ENCODE measurements at regions not wholly inside any gene's neighbourhood (a gene's known extent, or its start where the extent isn't known, plus 50 kb on each side); places are given as distances from the start of the nearest gene placed in this dataset.

DNA sequence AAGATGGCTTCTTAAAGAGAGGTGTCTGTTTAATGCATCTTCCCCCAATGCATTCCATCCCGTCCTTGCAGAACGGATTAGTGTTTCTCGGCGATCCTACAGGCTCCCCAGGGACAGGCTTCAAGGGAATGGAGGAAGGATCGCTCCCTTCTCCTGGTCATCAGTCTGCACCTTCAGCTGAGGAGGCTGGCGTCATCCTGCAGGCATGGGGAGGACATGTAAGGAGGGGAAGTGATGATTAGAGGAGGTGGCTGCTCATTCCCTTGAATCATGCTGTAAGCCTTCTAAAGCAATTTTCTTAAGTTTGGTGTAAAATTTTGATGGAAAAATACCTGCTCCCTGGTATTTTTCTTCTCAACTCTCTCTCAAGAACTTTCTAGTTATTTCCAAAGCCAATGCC lies 603.6 kb downstream of the NPHP4 start:
- no peak for DNase-seq (ENCODE audit: low read depth, low spot score)

DNA sequence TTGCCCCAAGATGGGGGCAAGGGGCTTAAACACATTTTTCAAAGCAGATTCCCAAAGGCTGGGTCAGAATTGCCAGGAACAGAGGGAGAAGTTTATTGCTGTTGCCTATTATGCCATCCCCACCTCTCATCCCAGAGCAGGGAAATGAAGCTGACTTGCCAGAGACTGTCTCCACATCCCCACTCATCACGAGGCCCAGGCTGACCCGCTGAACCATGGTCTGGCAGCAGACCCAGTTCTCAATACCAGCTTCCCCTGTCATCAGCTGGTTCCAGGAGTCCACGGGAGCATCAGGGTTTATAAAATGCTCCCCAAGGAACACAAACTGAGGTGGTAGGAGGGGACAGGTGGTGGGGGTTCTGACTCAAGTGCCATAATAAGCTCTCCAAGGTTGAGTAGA lies 605.9 kb downstream of the NPHP4 start:
- DNase-seq (ENCODE audit: low read depth, low spot score): no peak

DNA sequence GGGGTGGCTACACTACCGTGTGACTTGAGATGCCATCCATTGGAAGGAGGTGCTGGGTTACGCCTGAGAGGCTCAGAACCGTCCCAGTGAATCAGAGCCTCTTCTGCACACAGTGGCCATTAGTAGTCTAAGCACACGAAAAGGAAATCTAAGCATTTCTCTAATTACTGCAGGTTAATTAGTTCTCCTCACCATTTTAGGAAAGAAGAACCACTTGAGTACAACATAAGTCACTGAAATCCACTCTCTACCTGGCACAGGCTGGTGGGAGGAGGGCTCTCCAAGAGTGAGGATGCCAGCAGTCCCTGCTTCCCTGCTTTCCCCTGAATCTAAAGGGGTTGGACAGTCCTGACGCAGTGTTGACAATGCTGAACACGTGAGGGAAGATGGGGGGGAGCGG lies 606.3 kb downstream of the NPHP4 start:
- DNase-seq (ENCODE audit: low read depth, low spot score): no peak

DNA sequence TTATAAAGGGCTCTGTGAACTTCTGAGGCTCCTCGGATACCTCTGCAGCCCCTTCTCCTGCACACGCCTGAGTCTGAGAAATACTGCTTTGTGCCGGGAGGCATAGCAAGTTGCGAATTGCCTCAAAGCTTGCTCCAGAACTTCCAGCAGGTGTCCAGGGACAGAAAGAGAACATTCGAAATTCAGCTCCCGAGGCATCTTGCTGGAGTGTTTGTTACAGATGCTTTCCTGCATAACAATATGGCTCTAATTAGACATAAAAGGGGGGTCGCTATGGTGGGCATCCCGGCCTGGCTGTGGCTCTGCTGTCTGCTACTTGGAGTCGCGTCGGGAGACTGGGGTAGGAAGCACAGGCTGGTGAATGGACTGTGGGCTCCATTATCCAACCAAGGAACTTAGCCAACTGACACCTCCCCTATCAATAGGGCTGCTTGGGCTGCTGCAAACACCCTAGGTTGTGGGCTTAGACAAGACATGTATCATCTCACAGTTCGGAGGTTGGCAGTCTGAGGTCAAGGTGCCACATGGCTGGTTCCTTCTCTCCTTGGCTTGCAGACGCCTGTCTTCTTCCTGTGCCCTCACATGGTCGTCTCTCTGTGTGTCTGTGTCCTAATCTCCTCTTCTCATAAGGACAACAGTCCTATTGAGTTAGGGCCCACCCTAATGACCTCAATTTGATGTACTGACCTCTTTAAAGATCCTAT lies 607.0 kb downstream of the NPHP4 start:
- no peak for DNase-seq (ENCODE audit: low read depth, low spot score)

DNA sequence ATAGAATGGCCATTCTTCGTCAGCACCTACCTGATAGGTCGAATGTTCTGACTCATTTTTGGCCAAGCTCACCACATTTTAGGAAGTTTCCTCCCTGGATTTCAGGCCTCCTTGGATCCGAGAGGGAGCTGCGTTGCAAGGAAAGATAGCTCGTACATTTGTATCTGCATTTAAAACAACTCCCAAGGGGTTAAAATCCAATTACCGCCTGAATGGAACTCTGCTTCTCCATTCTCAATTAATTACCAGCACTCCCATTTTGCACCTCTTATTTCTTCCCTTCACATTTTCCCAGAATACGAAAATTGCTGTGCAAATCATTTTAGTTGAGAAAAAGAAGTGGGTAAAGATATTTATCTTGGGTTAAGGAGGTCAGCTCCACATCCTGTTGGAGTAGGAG lies 610.7 kb downstream of the NPHP4 start:
- DNase-seq (ENCODE audit: low read depth, low spot score): no peak

DNA sequence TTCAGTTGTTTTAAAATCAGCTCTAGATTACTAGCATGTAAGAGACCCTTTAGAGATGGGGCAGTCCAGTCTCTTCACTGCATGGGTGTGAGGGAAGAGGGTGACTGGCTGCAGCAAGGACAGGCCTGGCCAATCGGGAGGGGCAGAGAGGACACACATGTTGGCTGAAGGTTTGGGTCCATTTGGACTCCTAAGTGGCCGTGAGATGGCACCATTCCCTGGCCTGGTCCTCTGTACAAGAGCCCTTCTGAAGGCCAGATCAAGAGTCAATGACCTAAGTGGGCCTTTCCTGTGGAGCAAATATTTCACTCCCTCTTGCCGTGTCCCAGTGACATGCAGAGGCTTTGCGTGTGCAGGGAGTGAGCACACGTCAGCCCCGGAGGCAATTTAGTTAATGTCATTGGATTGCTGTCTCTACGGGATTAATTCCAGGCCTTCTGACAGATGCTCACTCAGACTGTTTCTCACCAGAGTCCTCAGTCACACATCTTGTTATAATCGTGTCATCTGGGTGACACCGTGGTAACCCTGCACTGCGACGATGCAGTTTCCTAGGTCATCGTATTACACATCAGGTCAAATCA lies 613.0 kb downstream of the NPHP4 start:
- no peak for DNase-seq (ENCODE audit: low read depth, low spot score)

DNA sequence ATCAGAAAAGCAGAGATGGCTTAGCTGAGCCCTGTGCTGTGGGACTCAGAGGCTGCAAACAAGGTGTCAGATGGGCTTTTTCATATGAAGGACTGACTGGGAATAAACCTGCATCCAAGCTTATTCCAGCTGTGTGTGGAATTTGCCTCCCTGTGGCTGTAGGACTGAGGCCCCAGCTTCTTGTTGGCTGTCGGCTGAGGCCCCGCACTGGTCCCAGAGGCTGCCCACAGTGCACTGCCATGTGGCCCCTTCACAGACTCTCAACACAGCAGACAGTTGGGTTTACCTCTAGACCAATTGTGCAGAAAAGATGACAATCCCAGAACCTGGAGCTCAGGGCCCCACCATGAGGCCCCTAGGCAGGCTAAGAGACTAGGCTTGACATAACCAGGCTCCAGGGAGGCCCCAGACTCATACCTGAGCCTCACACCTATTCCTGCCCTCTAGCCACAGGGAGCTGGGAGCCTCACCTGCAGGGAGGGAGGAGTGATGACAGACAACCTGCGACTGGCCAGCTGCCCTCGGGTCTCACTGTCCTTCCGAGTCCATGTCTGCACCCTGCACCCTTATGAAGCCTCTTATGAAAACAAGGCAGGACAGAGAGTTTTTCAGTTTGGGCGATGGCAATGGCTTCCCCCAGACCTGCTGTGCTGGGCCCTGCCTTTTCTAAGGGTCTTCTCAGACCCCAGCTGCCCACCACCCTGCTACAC lies 615.5 kb downstream of the NPHP4 start:
- DNase-seq (ENCODE audit: low read depth, low spot score): no peak

DNA sequence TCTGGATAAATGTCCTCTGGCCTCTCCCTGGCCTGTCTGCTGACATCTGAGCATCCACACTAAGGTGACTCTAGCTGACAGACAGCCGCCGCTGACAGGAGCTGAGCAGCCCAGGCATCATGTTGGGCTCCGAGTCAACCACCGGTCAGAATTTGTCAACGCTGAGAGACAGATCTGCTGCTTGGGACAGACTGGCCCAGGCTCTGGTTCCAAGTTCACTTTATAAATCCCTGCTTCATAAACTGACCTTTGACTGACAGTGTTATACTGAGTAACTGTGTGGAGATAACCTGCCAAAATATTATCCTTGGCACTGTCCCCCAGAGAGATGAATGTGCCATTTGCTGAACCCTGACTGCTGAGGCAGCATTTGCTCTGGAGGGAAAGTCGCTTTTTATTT lies 616.7 kb downstream of the NPHP4 start:
- no peak for DNase-seq (ENCODE audit: low read depth, low spot score)

DNA sequence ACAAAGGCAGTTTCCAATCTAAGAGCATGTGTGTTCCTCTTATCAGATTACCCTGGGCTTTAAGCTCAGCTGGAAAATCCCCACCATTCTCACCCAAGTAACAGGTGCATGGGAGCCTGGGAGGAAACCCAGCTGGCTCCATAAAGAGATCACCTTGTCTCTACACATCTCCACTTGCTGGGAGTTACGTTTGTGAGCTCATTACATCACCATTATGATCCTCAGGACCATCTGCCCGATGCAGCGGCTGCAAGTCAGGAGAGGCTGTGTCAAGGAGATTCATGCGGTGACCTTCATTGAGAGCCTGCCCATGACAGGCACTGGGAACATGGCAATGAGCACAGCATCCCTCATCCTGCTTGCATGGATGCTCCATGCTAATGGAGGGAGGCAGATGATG lies 618.0 kb downstream of the NPHP4 start:
- DNase-seq (ENCODE audit: low read depth, low spot score): no peak

DNA sequence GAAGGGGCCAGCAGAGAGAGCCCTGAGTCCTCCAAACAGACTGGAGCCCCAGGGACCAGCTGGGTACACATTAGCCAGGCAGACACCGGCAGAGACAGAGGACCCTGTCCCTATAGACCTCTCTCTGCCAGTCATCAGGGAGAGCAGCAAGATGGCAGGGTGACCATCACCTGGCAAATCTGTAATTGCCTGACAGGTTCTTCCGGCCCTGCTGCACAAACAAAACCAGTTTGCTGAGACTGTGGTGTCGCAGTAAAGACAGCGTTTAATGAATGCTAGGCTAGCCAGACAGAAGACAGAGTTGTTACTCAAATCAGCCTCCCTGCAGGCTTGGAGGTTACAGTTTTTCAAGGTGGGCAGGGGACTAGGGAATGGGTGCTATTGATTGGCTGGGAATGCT lies 618.9 kb downstream of the NPHP4 start:
- DNase-seq (ENCODE audit: low read depth, low spot score): no peak

DNA sequence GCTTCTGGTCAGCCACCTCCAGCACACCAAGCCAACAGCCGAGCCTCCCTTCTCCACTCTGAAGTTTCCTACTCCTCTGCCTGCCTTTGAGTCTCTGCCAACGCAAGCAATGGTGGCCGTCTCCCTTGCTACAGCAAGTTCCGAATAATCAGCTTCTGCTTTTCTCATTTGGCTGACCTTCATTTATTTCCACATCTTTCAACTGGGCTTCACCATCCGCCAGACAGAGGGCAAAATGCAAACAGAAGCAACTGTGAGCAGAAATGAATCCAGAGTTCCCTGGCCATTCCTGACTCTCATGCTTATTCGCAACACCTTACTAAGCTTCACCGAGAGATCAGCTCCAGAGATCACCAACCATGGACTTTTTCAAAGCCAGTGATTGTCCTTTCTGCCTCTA lies 621.0 kb downstream of the NPHP4 start:
- DNase-seq (ENCODE audit: low read depth, low spot score): no peak

DNA sequence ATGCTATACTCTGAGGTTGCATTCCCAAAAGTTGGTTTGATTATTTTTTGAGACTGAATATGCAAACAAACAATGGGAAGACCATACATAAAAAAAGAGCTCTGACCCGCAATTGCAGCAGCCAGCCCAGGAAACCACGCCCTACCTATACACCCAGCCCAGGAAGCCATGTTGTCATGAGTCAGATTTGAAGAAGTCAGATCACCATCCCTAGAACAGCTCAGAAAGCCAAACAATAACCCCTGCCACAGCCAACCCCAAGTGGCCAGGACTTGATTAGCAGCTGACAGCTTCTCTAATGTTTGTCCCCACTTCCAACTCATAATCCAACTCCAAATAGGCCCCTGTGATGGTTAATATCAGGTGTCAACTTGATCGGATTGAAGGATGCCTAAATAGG lies 621.9 kb downstream of the NPHP4 start:
- no peak for DNase-seq (ENCODE audit: low read depth, low spot score)

DNA sequence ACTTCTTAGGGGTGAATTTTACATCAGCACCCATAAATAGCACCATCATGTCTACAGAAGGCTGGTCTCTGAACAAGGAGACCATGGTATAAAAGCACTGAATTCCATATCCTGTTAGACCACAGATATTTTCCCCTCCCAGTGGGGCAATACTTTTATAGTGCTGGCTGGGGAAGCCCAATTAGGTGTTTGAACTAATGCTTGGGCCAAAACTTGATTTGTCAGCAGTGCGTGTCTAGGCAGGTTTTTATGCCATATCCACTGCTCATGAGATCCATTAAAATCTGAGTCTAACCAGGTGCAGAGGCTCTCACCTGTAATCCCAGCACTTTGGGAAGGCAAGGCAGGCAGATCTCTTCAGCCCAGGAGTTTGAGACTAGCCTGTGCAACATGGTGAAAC lies 623.0 kb downstream of the NPHP4 start:
- DNase-seq (ENCODE audit: low read depth, low spot score): no peak

DNA sequence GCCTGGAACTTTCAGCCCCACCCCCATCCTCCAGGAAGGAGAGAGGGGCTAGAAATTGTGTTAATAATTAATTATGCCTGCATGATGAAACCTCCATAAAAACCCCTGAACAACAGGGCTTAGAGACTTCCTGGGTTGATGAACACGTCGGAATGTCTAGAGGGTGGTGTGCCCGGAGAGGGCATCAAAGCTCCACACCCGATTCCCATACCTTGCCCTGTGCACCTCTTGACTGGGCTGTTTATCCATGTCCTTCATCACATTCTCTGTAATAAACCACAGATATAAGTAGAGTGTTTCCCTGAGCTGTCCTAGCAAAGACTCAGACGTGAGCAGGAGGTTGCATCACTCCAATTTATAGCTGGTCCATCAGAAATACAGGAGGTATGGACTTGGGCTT lies 624.0 kb downstream of the NPHP4 start:
- DNase-seq (ENCODE audit: low read depth, low spot score): no peak

DNA sequence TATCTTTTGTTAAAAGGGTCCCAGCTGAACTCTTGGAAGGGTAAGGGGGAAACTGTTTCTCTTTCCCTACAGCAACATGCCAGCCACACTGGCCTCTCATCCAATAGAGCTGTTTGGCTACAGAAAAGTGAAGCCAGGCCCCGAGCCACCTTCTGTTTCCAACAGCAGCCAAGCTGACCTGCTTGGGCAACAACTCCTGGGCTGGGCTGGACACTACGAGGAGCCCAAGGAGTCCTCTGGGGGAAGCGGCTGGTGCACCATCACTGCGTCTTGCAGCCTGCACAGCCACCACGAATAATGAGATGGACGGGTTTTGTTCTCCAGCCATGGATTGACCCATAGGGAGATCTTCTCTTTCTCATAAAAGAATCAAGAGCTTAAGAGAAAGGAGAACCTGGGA lies 624.9 kb downstream of the NPHP4 start:
- DNase-seq (ENCODE audit: low read depth, low spot score): no peak

DNA sequence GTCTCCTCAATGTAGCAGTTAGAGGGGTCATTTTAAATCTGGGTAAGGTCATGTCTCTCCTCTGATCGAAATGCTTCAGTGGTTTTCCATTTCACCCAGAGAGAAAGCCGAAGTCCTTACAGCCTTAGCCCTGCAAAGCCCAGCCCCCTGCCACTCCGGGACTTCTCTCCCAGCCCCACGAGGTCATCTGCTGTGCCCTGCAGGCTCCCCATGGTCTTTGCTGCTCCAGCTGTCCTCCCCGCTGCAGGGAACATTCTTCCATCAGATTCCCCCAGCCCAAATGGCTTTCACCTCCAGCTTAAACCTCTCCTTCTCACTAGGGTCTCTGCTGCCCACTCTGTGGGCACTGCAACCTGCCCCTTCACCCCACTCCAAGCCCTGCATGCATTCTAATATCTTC lies 626.5 kb downstream of the NPHP4 start:
- no peak for DNase-seq (ENCODE audit: low read depth, low spot score)

DNA sequence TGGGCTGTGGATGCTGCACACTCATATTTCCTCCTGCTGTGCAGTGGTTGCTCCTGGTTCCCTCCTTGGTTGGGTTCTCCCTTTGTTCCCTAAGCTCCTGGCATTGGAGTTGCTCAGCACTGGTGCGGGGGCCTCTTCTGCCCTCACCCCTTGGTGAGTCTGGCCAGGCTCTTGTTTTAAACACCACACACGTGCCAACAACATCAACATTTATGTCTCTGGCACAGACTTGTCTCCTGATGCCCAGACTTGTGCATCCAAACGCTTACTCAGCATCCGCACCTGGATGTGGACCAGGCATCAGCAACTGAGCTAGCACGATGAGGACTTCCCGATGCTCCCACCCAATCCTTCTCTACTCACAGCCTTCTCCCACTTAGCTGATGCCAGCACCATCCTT lies 627.6 kb downstream of the NPHP4 start:
- no peak for DNase-seq (ENCODE audit: low read depth, low spot score)

DNA sequence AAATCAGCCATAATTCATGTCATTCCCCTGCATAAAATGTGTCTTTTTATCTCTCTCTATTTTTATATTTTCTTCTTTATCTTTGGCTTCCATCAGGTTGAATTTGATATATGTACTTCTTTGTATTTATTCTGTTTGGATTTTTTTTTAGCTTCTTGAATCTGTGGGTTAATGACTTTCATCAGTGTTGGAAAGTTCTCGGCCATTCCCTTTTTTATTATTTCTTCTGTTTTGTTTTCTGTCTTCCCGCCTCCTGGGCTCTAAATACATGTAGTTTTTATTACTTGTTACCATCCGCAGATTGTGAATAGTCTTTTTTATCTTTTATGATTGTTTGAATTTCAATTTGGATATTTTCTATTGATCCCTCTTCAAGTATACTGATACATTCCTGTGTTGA lies 637.5 kb downstream of the NPHP4 start:
- no peak for DNase-seq (ENCODE audit: low read depth, low spot score)

DNA sequence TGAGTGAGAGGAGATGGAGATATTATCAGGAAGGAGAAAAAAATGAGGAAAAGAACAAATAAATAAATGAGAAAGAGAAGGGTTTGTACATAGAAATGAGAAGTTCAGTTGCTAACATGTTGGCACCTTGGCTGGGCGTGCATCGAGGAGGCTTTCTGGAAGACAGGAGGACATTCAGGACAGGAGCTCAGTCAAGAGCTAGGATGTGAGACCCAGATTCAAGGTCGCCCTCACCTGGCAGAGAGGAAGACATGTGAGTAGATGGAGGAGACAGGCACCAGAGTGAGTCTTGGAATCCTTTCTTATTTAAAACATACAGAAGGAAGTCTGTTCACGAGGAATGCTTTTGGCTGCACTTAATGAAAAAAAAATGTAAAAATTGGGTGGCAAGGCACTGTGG lies 640.9 kb downstream of the NPHP4 start:
- no peak for DNase-seq (ENCODE audit: low read depth, low spot score)

DNA sequence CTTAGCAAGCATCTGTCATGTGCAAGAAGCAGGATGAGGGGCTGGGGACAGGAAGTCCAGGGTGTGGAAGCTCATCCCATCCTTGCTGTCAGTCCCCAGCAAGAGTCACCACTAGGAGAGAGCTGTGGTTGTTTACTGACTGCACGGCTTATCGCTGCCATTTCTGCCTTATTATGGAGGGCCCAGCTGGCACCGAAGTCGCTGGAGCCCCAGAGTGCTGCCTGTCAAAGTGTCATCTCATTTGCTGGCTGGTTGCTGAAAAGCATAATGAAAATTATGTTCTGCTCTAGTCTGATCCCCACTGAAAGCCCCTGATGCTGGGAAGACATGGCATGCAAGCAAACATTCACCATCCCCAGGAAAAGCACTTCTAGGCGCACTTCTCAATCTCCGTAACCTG lies 642.7 kb downstream of the NPHP4 start:
- DNase-seq (ENCODE audit: low read depth, low spot score): no peak

DNA sequence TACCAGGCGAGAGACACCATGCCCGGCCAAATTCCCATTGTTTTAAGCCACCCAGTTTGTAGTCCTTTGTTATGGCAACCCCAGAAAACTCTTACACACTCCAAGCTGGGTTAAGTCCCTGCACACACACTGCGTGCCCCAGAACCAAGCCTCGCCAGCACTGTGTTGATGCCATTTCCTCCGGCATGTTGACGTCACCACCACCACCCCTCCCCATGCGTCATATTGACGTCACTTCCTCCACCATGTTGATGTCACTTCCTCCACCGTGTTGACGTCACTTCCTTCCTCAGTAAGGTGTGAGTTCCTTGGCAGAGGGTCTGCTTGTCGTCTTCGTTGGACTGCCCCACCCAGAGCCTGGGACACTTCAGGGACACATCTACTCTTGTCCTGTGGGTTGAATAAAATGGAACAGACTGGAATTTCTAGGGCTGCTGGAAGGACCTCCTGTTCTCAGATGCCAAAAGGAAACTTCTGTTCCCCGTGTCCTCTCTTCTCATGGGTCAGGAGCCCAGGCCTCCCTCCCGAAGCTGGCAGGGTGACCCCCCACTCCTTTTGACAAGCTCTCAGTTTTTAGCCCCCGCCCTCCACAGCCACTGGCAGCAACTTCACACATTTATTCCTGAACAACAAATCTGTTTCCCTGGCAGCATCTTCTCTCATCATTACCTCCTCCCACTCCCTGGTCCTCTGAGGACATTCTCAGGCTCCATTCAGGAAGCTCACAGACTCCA lies 643.3 kb downstream of the NPHP4 start:
- DNase-seq (ENCODE audit: low read depth, low spot score): no peak

DNA sequence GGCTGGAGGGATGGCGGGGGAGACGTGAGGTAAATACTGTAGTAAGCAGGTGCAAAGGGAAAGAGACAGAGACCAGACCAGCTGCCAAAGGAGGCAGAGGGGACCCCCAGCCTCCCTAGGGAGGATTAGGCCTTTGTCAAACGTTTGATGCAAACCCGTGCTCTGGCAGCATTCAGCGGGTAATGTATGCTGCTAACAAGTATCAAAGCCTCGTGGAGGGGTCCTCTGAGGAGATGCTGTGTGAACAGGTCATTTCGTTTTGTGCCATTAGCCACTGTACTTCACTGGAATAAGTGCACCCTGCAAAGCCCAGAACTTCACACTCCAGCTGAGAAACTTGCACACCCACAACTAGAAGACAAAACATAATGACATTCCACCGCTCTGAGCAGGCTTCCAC lies 644.5 kb downstream of the NPHP4 start:
- no peak for DNase-seq (ENCODE audit: low read depth, low spot score)
